Gastrocnemius medialis (tissue), 4 donors: ENCODE measurements at regions not wholly inside any gene's neighbourhood (a gene's known extent, or its start where the extent isn't known, plus 50 kb on each side); places are given as distances from the start of the nearest gene placed in this dataset.

Source experiments
- POLR2A ChIP-seq, 2 donors: fragments of 450-650 bp; IDR thresholded peaks; one replicate each; pipeline ENCODE4 v1.6.1; 2017; ENCODE audit warnings: antibody characterized with exemption in 2 of 2, mild to moderate bottlenecking in 2 of 2, moderate library complexity in 2 of 2
- TF ChIP-seq, protein P1 (sequence below), 5 experiments: fragments of 450-650 bp in 3 of 5; fragments of 200-600 bp in 2 of 5; sonication (generic) in 2 of 5; IDR thresholded peaks in 4 of 5; conservative IDR thresholded peaks in 1 of 5; 1 replicate in 4 of 5; 2 replicates in 1 of 5; pipeline ENCODE4 v1.5.1; 2016 to 2019; ENCODE audit warnings: antibody characterized with exemption in 5 of 5, mild to moderate bottlenecking in 3 of 5, moderate library complexity in 3 of 5

DNA sequence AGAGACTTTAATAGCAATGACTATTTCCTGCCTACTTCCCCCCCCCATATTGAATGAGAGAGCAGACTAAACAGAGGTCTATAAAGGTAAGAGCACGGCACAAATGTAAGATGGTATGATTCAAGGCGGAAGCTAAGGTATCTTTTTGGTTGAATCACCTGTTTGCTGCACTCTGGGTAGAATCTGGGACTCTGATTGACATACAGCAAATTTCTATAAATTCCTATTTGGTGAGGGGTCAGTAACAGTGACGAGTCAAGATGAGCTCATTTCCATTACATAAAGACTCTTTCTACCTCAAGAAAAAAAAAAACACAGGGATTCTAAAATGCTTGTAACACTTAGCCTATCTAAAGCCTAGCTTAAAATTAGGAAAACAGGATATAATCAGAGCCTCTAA, 297.3 kb downstream of the TNS1 start:
- no peak for TF ChIP-seq POLR2A (IDR thresholded peaks at IDR 0.05)
- TF ChIP-seq, protein P1, sequence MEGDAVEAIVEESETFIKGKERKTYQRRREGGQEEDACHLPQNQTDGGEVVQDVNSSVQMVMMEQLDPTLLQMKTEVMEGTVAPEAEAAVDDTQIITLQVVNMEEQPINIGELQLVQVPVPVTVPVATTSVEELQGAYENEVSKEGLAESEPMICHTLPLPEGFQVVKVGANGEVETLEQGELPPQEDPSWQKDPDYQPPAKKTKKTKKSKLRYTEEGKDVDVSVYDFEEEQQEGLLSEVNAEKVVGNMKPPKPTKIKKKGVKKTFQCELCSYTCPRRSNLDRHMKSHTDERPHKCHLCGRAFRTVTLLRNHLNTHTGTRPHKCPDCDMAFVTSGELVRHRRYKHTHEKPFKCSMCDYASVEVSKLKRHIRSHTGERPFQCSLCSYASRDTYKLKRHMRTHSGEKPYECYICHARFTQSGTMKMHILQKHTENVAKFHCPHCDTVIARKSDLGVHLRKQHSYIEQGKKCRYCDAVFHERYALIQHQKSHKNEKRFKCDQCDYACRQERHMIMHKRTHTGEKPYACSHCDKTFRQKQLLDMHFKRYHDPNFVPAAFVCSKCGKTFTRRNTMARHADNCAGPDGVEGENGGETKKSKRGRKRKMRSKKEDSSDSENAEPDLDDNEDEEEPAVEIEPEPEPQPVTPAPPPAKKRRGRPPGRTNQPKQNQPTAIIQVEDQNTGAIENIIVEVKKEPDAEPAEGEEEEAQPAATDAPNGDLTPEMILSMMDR (IDR thresholded peaks at IDR 0.05 in 4 of 5, conservative IDR thresholded peaks at IDR 0.05 in 1 of 5): no peak
